ENCODE measurements at regions not wholly inside any gene's neighbourhood (a gene's known extent, or its start where the extent isn't known, plus 50 kb on each side); places are given as distances from the start of the nearest gene placed in this dataset.
"Not testable (repeated sequence)": the region's sequence is repeated elsewhere in the genome, so short reads cannot be mapped to it uniquely, and the experiment has no call there.

- no peak for DNase-seq (ENCODE audit: low read depth)
Observed at GRCh38 chr21:10430005-10430404, 91.4 kb upstream of the TPTE start.

DNA sequence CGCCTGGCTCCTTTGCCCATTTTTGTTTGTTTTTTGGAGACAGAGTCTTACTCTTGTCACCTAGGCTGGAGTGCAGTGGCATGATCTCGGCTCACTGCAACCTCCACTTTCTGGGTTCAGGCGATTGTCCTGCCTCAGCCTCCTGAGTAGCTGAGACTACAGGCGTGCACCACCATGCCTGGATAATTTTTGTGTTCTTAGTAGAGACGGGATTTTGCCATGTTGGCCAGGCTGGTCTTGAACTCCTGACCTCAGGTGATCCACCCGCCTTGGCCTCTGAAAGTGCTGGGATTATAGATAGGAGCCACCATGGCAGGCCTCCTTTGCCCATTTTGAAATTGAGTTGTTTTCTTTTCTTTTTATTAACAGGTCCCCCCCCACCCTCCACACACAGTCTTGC, 89.4 kb upstream of the TPTE start:
- DNase-seq (ENCODE audit: low read depth), result not testable (repeated sequence)

- not testable (repeated sequence) for DNase-seq (ENCODE audit: low read depth)
Observed at GRCh38 chr21:10432456-10432855, 88.9 kb upstream of the TPTE start.

DNA sequence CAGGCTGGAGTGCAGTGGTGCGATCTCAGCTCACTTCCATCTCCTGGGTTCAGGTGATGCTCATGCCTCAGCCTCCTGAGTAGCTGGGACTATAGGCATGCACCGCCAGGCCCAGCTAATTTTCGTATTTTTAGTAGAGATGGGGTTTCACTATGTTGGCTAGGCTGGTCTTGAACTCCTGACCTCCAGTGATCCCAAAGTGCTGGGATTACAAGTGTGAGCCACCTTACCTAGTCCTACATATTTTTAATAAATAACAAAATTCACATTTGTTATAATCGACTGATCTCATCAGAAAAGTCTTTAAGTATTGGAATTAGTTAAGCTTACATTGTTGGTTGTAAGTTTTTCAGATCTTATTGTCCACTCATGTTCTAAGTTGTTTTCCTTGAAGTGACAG, 83.4 kb upstream of the TPTE start:
- not testable (repeated sequence) for DNase-seq (ENCODE audit: low read depth)

DNA sequence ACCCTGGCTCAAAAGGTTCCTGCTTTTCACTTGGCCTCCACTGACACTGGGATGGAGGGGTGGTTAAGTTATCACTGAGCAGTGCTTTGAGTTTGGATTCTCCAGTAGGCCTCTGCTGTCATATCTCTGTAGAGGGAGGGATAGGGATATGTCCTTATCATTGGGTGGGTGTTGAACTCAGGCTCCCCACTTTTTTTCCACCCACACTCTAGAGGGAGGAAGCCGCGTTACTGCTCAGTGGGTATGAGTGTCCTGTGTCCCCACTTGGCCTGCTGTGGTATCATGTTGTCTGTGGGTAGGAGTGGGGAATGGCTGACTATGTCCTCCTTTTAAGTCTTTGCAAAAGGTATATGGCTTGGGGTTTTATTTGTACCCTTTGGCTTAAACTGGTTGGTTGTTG, 80.7 kb upstream of the TPTE start:
- DNase-seq (ENCODE audit: low read depth), result not testable (repeated sequence)

GRCh38 chr21:10442018-10442417, 79.4 kb upstream of the TPTE start:
- not testable (repeated sequence) for DNase-seq (ENCODE audit: low read depth)

- not testable (repeated sequence) for DNase-seq (ENCODE audit: low read depth)
Observed at GRCh38 chr21:10445685-10446084, 75.7 kb upstream of the TPTE start.

GRCh38 chr21:10449451-10449850, 71.9 kb upstream of the TPTE start:
- DNase-seq (ENCODE audit: low read depth), result not testable (repeated sequence)

- DNase-seq (ENCODE audit: low read depth), result not testable (repeated sequence)
Observed at GRCh38 chr21:10451274-10451673, 70.1 kb upstream of the TPTE start.

DNA sequence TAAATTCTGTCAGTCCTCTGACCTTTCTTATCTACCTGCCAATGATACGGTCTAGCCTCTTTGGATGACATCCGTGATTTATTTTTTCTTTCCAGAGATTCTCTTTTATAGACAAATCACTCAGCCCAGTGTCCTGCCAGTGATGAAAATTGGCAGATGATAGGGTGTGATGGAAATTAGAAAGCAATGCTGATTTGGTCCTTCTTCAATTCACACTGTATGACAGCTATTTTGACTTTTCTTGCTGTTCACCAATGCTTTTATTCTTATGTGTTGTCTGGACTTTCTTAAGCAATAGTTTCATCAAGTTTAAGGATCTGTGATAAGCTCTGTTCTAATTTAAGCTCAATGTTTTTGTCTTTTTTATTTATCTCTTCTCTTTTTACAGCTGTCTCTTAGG, 63.6 kb upstream of the TPTE start:
- DNase-seq (ENCODE audit: low read depth), result not testable (repeated sequence)

GRCh38 chr21:10460957-10461356, 60.4 kb upstream of the TPTE start:
- not testable (repeated sequence) for DNase-seq (ENCODE audit: low read depth)

DNA sequence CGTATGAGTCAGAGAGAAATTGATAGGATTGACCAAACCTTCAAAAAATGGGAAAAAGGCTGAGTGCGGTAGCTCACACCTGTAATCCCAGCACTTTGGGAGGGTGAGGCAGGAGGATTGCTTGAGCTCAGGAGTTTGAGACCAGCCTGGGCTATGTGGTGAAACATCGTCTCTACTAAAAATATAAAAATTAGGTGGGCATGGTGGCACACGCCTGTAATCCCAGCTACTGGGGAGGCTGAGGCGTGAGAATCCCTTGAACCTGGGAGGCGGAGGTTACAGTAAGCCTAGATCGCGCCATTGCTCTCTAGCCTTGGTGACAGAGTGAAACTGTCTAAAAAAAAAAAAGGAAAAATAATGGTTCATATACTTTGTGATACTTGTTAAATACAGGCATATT, 59.9 kb upstream of the TPTE start:
- not testable (repeated sequence) for DNase-seq (ENCODE audit: low read depth)

DNA sequence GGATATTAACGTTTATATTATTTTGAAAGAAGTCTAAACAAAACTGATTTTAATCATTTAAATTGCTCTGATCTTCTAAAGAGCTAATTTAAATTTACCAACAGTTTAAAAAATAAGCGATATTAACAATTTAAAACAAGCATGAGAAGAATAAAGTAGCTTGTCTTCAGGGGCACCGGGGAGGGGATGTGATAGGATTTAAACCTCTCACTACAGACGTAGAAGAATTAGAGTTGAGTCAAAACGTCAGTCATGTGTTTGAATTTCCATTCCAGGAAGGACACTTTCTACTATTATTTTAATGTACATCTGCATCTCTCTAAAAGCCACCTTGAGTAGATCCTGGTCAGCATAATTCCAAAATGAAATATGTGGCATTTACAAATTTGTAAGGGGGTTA, 58.2 kb upstream of the TPTE start:
- DNase-seq (ENCODE audit: low read depth), result no peak

GRCh38 chr21:10464975-10465374, 56.4 kb upstream of the TPTE start:
- DNase-seq (ENCODE audit: low read depth), result no peak

DNA sequence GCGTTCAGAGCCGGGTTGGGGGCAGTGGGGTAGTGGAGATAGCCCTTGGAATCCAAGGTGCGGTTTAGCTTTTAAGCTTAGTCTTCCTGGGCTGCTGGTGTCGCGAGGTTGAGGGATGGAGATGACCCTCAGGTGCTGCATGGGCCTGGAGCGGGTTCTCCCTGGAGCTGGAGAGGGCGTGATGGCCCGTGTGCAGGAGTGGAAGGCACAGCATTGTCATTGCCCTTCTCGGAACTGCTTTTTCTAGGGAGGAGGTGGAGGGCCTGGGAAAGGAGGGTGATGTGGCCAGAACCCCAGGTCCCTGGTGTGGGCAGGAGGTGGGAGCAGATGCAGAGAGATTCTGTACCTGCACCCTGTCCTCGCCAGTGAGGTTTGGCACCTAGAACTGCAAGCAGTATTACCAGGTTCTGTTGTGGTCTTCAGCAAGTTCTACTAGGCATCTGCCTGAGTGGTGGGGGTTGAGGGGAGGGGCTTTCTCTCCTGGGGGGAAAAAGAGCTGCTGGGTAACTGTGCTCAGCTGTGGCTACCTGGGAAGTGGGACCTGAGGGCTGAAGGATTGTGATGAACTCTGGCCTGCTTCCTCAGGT, 55.8 kb upstream of the TPTE start:
- not testable (repeated sequence) for DNase-seq (ENCODE audit: low read depth)

GRCh38 chr21:10466200-10466599, 55.2 kb upstream of the TPTE start:
- no peak for DNase-seq (ENCODE audit: low read depth)

Data from CMK (cell line).